ENCODE measurements at regions not wholly inside any gene's neighbourhood (a gene's known extent, or its start where the extent isn't known, plus 50 kb on each side); places are given as distances from the start of the nearest gene placed in this dataset.

GRCh38 chr6:119591235-119591634 is 241.7 kb upstream of the MAN1A1 start:
- no peak overlapping the region for H3K4me3 ChIP-seq (ENCODE audit: low read depth, low read length, poor library complexity, severe bottlenecking)
- no peaks in the 10 kb centered on the region for H3K9me2 ChIP-seq (ENCODE audit: insufficient read depth, low read length)
- ChIA-PET CTCF (ENCODE audit: unreplicated experiment) (interaction anchor here (0.9 kb wide), 1 partner anchor 12 kb away, joined by 4 read pairs; no protein-coding TSS in a partner anchor), POLR2A (interaction anchor here (1.1 to 1.6 kb wide), 6 partner anchors 9 to 57 kb away, joined by 3 to 5 read pairs (median 4); no protein-coding TSS in a partner anchor)
- no peaks in the 10 kb centered on the region for H4K20me1 ChIP-seq (ENCODE audit: insufficient read depth, low read length)
- no peaks in the 10 kb centered on the region for H3K9me3 ChIP-seq (ENCODE audit: low read length)
- no peak overlapping the region for H2AFZ ChIP-seq (ENCODE audit: low read length)
- intact Hi-C loops (cut with micrococcal nuclease; ENCODE audit: unreplicated experiment), result no loop called here
- BruUV-seq (replicated peaks), result no TSS peak
- H3K4me2 ChIP-seq (ENCODE audit: low read length), result no peak overlapping the region
- H3K4me1 ChIP-seq (ENCODE audit: insufficient read depth, low read length, poor library complexity, severe bottlenecking), result peaks cover 13% of the 10 kb centered on the region
- H3K36me3 ChIP-seq (ENCODE audit: insufficient read depth, low read length), result no peaks in the 10 kb centered on the region
- no peak for TF ChIP-seq CTCF (conservative IDR thresholded peaks at IDR 0.05; ENCODE audit: low read length)
- TF ChIP-seq EZH2phosphoT487 (IDR thresholded peaks at IDR 0.05; ENCODE audit: borderline replicate concordance, low read depth, low read length), result no peak
- no peak overlapping the region for H3K27ac ChIP-seq (ENCODE audit: low read depth, low read length, poor library complexity, severe bottlenecking)
- DNase-seq (ENCODE audit: low spot score), result no peak
- no peaks in the 10 kb centered on the region for H3K79me2 ChIP-seq (ENCODE audit: insufficient read depth, low read depth, low read length)

GRCh38 chr6:119590066-119590465 is 240.5 kb upstream of the MAN1A1 start:
- Histone ChIP-seq H3K4me3 (ENCODE audit: low read depth, low read length, poor library complexity, severe bottlenecking) (no peak overlapping the region), H3K9me2 (ENCODE audit: insufficient read depth, low read length) (no peaks in the 10 kb centered on the region), H3K27ac (ENCODE audit: low read depth, low read length, poor library complexity, severe bottlenecking) (no peak overlapping the region), H3K79me2 (ENCODE audit: insufficient read depth, low read depth, low read length) (no peaks in the 10 kb centered on the region), H4K20me1 (ENCODE audit: insufficient read depth, low read length) (no peaks in the 10 kb centered on the region), H2AFZ (ENCODE audit: low read length) (peak overlapping the region; percentile 69), H3K4me2 (ENCODE audit: low read length) (no peak overlapping the region), H3K4me1 (ENCODE audit: insufficient read depth, low read length, poor library complexity, severe bottlenecking) (peaks cover 25% of the 10 kb centered on the region), H3K36me3 (ENCODE audit: insufficient read depth, low read length) (no peaks in the 10 kb centered on the region), H3K9me3 (ENCODE audit: low read length) (no peaks in the 10 kb centered on the region)
- POLR2A ChIA-PET, result interaction anchor here (0.6 kb wide), 1 partner anchor 10 kb away, joined by 4 read pairs; no protein-coding TSS in a partner anchor
- no peak for DNase-seq (ENCODE audit: low spot score)
- CTCF ChIA-PET (ENCODE audit: unreplicated experiment), result no interaction called here
- intact Hi-C loops (cut with micrococcal nuclease; ENCODE audit: unreplicated experiment), result no loop called here
- no TSS peak for BruUV-seq (replicated peaks)
- TF ChIP-seq EZH2phosphoT487 (IDR thresholded peaks at IDR 0.05; ENCODE audit: borderline replicate concordance, low read depth, low read length), result no peak
- no peak for TF ChIP-seq CTCF (conservative IDR thresholded peaks at IDR 0.05; ENCODE audit: low read length)

DNA sequence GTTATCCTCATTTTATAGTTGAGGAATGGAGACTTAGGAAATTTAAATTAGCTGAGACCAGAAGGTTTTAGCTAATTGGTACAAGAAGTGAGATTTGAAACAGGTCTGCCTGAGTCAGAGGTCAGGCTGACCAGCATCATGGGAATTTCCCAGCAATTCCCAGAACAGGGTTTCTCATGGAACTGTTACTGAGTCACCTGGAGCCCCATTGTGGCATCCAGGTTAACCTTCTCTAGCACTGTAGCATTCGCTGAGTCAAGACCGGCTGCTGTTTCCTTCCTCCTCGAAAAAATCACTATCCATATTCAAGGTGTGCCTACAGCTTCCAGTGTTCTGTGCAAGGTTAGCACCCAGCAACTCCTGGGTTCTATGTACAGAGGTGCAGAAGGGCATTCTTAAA is 238.0 kb upstream of the MAN1A1 start:
- Histone ChIP-seq H3K9me2 (ENCODE audit: insufficient read depth, low read length) (no peaks in the 10 kb centered on the region), H3K79me2 (ENCODE audit: insufficient read depth, low read depth, low read length) (no peaks in the 10 kb centered on the region), H3K4me1 (ENCODE audit: insufficient read depth, low read length, poor library complexity, severe bottlenecking) (peaks cover 25% of the 10 kb centered on the region), H3K4me3 (ENCODE audit: low read depth, low read length, poor library complexity, severe bottlenecking) (no peak overlapping the region), H3K36me3 (ENCODE audit: insufficient read depth, low read length) (no peaks in the 10 kb centered on the region), H2AFZ (ENCODE audit: low read length) (peak overlapping the region; percentile 87; the same call in 1 of the 2 replicates), H3K9me3 (ENCODE audit: low read length) (no peaks in the 10 kb centered on the region), H4K20me1 (ENCODE audit: insufficient read depth, low read length) (no peaks in the 10 kb centered on the region), H3K4me2 (ENCODE audit: low read length) (no peak overlapping the region), H3K27ac (ENCODE audit: low read depth, low read length, poor library complexity, severe bottlenecking) (no peak overlapping the region)
- TF ChIP-seq EZH2phosphoT487 (IDR thresholded peaks at IDR 0.05; ENCODE audit: borderline replicate concordance, low read depth, low read length), result no peak
- no peak for TF ChIP-seq CTCF (conservative IDR thresholded peaks at IDR 0.05; ENCODE audit: low read length)
- no peak for DNase-seq (ENCODE audit: low spot score)
- intact Hi-C loops (cut with micrococcal nuclease; ENCODE audit: unreplicated experiment), result no loop called here
- POLR2A ChIA-PET, result interaction anchor here (0.7 to 1.2 kb wide), 2 partner anchors 15 to 48 kb away, joined by 3 to 4 read pairs; no protein-coding TSS in a partner anchor
- CTCF ChIA-PET (ENCODE audit: unreplicated experiment), result no interaction called here
- no TSS peak for BruUV-seq (replicated peaks)
